Testis (tissue), 2 donors: ENCODE measurements at regions not wholly inside any gene's neighbourhood (a gene's known extent, or its start where the extent isn't known, plus 50 kb on each side); places are given as distances from the start of the nearest gene placed in this dataset.

Experiments
- DNase-seq: peaks from one replicate; pipeline ENCODE4 v3.0.0-alpha.2; 2019
- H3K27ac ChIP-seq, 2 donors: fragments of 200-600 bp; sonication (generic); one replicate each; pipeline ENCODE4 v1.5.1; 2019
- H3K27me3 ChIP-seq: fragments of 200-600 bp; sonication (generic); one replicate; pipeline ENCODE4 v1.5.1; 2019
- H3K36me3 ChIP-seq: fragments of 200-600 bp; sonication (generic); one replicate; pipeline ENCODE4 v1.5.1; 2017; ENCODE audit warnings: low read depth; ENCODE audit errors: missing control alignments
- H3K4me1 ChIP-seq: fragments of 200-600 bp; sonication (generic); one replicate; pipeline ENCODE4 v1.5.1; 2019
- H3K4me3 ChIP-seq, 2 donors: fragments of 200-600 bp; sonication (generic); one replicate each; pipeline ENCODE4 v1.5.1; 2017 to 2019
- H3K9me3 ChIP-seq: fragments of 200-600 bp; sonication (generic); one replicate; pipeline ENCODE4 v1.5.1; 2017
- CTCF ChIP-seq, 3 experiments: fragments of 450-650 bp in 2 of 3; fragments of 200-600 bp in 1 of 3; sonication (generic) in 1 of 3; IDR thresholded peaks; one replicate each; pipeline ENCODE4 v1.5.1; 2016 to 2019; ENCODE audit warnings: antibody characterized with exemption in 3 of 3, mild to moderate bottlenecking in 2 of 3, moderate library complexity in 1 of 3
- POLR2A ChIP-seq: fragments of 450-650 bp; IDR thresholded peaks from one replicate; pipeline ENCODE4 v1.6.1; 2017; ENCODE audit warnings: antibody characterized with exemption, mild to moderate bottlenecking, moderate library complexity
- WGBS, 2 donors: methylation state at CpG; one replicate each; pipeline ENCODE4 v1.1.5; 2018; 5-methylcytosine and 5-hydroxymethylcytosine counted together
- intact Hi-C: fragments of 100-400 bp; cut with DNase I; formaldehyde crosslinking; loops from one replicate; pipeline ENCODE4 v1.15.1; 2023; ENCODE audit warnings: low total_unique reads

DNA sequence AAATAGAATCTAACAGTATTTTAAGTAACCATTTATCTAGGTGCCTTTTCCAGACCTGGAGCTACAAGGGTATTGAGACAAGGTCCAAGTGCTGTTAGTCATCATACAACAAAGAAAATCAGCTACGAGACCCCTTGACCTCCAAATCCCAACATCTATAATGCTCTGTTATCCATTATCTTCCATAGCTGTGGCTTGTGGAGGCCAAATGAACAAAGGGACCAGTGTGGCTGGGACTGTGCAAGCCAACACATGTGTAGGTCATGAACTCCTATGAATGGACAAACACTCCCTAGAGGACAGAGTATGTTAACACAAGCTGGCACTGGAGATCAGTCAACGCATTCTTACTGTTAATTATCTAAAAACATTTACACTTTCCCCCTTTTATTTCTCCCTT lies 374.5 kb downstream of the EMP1 start:
- no peak for DNase-seq
- Histone ChIP-seq H3K27me3 (no peaks in the 10 kb centered on the region), H3K9me3 (no peaks in the 10 kb centered on the region), H3K27ac (no peak overlapping the region), H3K4me3 (no peak overlapping the region), H3K4me1 (no peaks in the 10 kb centered on the region), H3K36me3 (no peaks in the 10 kb centered on the region)
- WGBS, 2 donors: 75 to 91% methylated on average over 2 of the region's 2 CpGs
- TF ChIP-seq POLR2A (no peak), CTCF (IDR thresholded peaks at IDR 0.05) (no peak)
- intact Hi-C loops: no loop called here

DNA sequence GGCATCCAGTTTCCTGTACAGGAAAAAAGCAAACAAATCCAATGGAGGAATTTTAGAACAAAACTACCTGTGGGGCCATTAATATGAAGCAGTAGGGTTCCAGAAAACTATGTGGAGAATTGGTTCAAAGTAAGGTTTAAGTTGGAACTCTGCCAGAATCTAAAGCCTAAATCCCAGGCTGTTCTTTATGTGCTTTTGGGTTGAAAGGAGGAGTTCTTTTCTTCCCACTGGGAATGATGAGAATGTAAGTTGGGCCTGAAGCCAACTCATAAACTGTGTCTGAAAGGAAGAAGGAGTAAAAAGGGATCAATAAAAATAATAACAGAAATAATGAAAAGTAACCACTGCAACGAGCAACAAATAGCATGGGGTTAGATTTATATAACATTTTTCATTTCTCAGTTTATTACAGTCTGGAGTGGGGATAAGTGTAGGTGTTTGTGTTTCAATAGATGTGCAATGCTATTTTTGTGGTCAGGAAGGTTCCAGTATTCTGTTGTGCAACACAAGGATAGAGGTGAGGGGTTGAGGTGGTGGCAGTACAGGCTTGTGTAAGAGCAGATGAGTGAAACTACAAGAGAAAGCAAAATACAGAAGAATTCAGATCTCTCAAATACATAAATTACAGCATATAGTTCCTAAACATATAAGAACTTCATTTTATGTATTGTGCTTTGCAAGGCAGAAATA lies 373.6 kb downstream of the EMP1 start:
- Histone ChIP-seq H3K9me3 (no peaks in the 10 kb centered on the region), H3K27ac (no peak overlapping the region), H3K4me1 (no peaks in the 10 kb centered on the region), H3K27me3 (no peaks in the 10 kb centered on the region), H3K36me3 (no peaks in the 10 kb centered on the region), H3K4me3 (no peak overlapping the region)
- intact Hi-C loops: no loop called here
- WGBS, 2 donors: 54 to 63% methylated on average over 1 of the region's 1 CpG
- DNase-seq: no peak
- no peak for TF ChIP-seq CTCF (IDR thresholded peaks at IDR 0.05)

GRCh38 chr12:13566292-13566691 lies 369.8 kb downstream of the EMP1 start:
- Histone ChIP-seq H3K4me1 (no peaks in the 10 kb centered on the region), H3K4me3 (no peak overlapping the region), H3K27ac (no peak overlapping the region), H3K36me3 (no peaks in the 10 kb centered on the region), H3K27me3 (no peaks in the 10 kb centered on the region), H3K9me3 (no peaks in the 10 kb centered on the region)
- no peak for TF ChIP-seq POLR2A
- TF ChIP-seq CTCF (IDR thresholded peaks at IDR 0.05): no peak
- DNase-seq: no peak
- intact Hi-C loops: no loop called here

- Histone ChIP-seq H3K27ac (no peak overlapping the region), H3K4me1 (no peaks in the 10 kb centered on the region), H3K9me3 (no peaks in the 10 kb centered on the region), H3K4me3 (no peak overlapping the region), H3K27me3 (no peaks in the 10 kb centered on the region), H3K36me3 (no peaks in the 10 kb centered on the region)
- TF ChIP-seq CTCF (IDR thresholded peaks at IDR 0.05) (no peak), POLR2A (no peak)
- no peak for DNase-seq
- WGBS, 2 donors: 87 to 90% methylated on average over 12 to 21 of the region's 21 CpGs
- intact Hi-C loops: no loop called here
Observed at GRCh38 chr12:13564266-13564810, 367.8 kb downstream of the EMP1 start.

DNA sequence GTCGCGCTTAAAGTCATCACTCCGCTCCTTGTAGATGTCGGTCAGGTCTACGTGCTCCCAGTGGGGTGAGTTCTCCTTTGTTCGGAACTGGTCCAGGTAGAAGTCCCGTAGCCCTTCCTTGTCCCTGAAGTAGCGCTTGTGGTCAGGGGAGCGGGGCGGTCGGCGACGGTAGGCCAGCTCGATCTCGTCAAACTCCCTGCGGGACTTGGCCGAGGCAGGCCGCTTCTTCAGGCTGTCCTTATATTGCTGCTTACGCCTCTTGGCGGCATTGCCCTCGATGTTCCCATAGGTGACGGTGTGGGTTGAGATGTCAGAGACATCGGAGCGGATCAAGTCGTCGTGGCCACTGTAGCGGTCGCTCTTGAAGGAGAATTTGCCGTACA lies 367.2 kb downstream of the EMP1 start:
- Histone ChIP-seq H3K27me3 (no peaks in the 10 kb centered on the region), H3K9me3 (no peaks in the 10 kb centered on the region), H3K27ac (no peak overlapping the region), H3K4me3 (no peak overlapping the region), H3K36me3 (no peaks in the 10 kb centered on the region), H3K4me1 (no peaks in the 10 kb centered on the region)
- TF ChIP-seq CTCF (IDR thresholded peaks at IDR 0.05) (no peak), POLR2A (no peak)
- intact Hi-C loops: no loop called here
- WGBS, 2 donors: 81 to 83% methylated on average over 18 to 29 of the region's 29 CpGs
- DNase-seq: no peak
